IgD-negative memory B cell (primary cell): ENCODE measurements at regions not wholly inside any gene's neighbourhood (a gene's known extent, or its start where the extent isn't known, plus 50 kb on each side); places are given as distances from the start of the nearest gene placed in this dataset.
"Not testable (repeated sequence)": the region's sequence is repeated elsewhere in the genome, so short reads cannot be mapped to it uniquely, and the experiment has no call there.

Source experiments
- H3K27ac Mint-ChIP-seq, 3 donors: one replicate each; pipeline ENCODE4 v1.8.0; 2020 to 2022; ENCODE audit warnings: mild to moderate bottlenecking in 3 of 3, mixed read lengths in 3 of 3, moderate library complexity in 1 of 3
- H3K27me3 Mint-ChIP-seq: one replicate; pipeline ENCODE4 v1.8.0; 2021; ENCODE audit warnings: mixed read lengths
- H3K36me3 Mint-ChIP-seq: one replicate; pipeline ENCODE4 v1.8.0; 2020; ENCODE audit warnings: mild to moderate bottlenecking, mixed read lengths
- H3K4me1 Mint-ChIP-seq, 3 donors: one replicate each; pipeline ENCODE4 v1.8.0; 2020 to 2022; ENCODE audit warnings: mixed read lengths in 3 of 3, mild to moderate bottlenecking in 1 of 3
- H3K4me3 Mint-ChIP-seq, 4 donors: one replicate each; pipeline ENCODE4 v1.8.0; 2020 to 2022; ENCODE audit warnings: mild to moderate bottlenecking in 4 of 4, mixed read lengths in 4 of 4, moderate library complexity in 3 of 4
- H3K9me3 Mint-ChIP-seq, 3 donors: one replicate each; pipeline ENCODE4 v1.8.0; 2020 to 2021; ENCODE audit warnings: mixed read lengths in 3 of 3, mild to moderate bottlenecking in 1 of 3

- Mint-ChIP-seq H3K27me3 (peaks cover 4% of the 10 kb centered on the region), H3K9me3 (no peaks in the 10 kb centered on the region), H3K36me3 (no peaks in the 10 kb centered on the region), H3K27ac (no peak overlapping the region), H3K4me3 (no peak overlapping the region), H3K4me1 (peaks cover 0 to 7% (median 0%) of the 10 kb centered on the region in 3 donors)
Measured at GRCh38 chrX:19198473-19198872, 76.2 kb upstream of the ADGRG2 start.

- Mint-ChIP-seq H3K9me3 (no peaks in the 10 kb centered on the region), H3K4me1 (no peaks in the 10 kb centered on the region), H3K27ac (no peak overlapping the region), H3K4me3 (no peak overlapping the region), H3K36me3 (no peaks in the 10 kb centered on the region), H3K27me3 (peaks cover 4% of the 10 kb centered on the region)
Measured at GRCh38 chrX:19202171-19202570, 79.9 kb upstream of the ADGRG2 start.

- Mint-ChIP-seq H3K4me3 (no peak overlapping the region), H3K36me3 (no peaks in the 10 kb centered on the region)
Measured at GRCh38 chrX:19204636-19205035, 82.4 kb upstream of the ADGRG2 start.

GRCh38 chrX:19212037-19212436 is 89.8 kb upstream of the ADGRG2 start:
- Mint-ChIP-seq H3K4me3 (no peak overlapping the region), H3K4me1 (no peaks in the 10 kb centered on the region), H3K36me3 (no peaks in the 10 kb centered on the region), H3K27ac (no peak overlapping the region), H3K9me3 (peaks cover 0 to 4% (median 2%) of the 10 kb centered on the region in 3 donors), H3K27me3 (no peaks in the 10 kb centered on the region)

More at GRCh38 chrX:19204636-19205035, 82.4 kb upstream of the ADGRG2 start:
- H3K4me1 Mint-ChIP-seq = no peaks in the 10 kb centered on the region
- H3K9me3 Mint-ChIP-seq = no peaks in the 10 kb centered on the region
- peaks cover 2% of the 10 kb centered on the region for H3K27me3 Mint-ChIP-seq
- H3K27ac Mint-ChIP-seq = no peak overlapping the region

DNA sequence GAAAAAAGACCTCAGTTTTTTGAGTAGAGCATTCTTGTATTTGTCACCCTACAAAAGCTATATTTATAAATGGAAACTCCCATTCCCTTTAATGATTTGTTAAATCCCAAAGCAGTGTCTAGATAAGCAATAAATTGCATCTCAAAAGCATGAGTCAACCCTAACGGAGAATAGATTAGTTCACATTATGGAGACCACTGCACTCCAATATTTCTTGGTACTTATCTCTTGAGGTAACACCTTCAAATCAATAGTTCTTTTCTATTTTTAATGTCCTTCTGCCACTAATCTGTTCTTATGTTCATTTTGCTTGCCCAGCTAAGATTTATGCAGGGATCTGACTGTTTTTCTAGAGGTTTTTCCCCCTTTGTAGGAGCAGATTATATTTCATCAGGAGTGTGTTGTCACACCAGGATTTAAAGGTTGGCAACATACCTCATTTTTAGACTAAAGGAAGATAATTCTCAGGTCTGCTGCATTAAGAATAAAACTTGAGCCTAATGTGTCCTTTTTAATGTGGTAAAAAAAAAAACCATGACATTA is 91.4 kb upstream of the ADGRG2 start:
- H3K27me3 Mint-ChIP-seq = no peaks in the 10 kb centered on the region
- no peaks in the 10 kb centered on the region for H3K4me1 Mint-ChIP-seq
- H3K9me3 Mint-ChIP-seq = peaks cover 3 to 4% (median 4%) of the 10 kb centered on the region in 3 donors
- H3K36me3 Mint-ChIP-seq = no peaks in the 10 kb centered on the region
- H3K4me3 Mint-ChIP-seq = no peak overlapping the region
- no peak overlapping the region for H3K27ac Mint-ChIP-seq

DNA sequence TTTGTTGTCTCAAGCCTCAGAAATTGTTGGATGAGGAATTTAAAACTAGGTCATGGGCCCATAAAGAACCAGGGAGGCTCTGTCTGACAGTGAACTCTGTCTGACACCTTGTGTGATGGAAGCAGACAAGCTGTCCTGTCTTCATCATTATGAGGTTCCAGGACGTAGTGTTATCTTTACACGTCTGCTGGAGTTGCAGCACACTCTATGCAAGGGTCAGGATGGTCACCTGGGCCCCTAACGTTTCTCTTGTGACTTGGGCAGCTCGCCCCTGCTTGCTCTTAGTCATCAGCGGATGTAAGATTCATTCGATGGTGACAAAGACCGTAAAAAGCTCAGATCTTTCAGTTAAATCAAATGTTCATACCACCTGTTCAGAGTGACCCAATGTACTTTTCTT is 92.0 kb upstream of the ADGRG2 start:
- no peaks in the 10 kb centered on the region for H3K4me1 Mint-ChIP-seq
- H3K36me3 Mint-ChIP-seq = no peaks in the 10 kb centered on the region
- no peak overlapping the region for H3K27ac Mint-ChIP-seq
- H3K9me3 Mint-ChIP-seq = peaks cover 3 to 4% (median 4%) of the 10 kb centered on the region in 3 donors
- peak overlapping the region in 1 of 4 donors; percentile 1 for H3K4me3 Mint-ChIP-seq
- H3K27me3 Mint-ChIP-seq = no peaks in the 10 kb centered on the region

DNA sequence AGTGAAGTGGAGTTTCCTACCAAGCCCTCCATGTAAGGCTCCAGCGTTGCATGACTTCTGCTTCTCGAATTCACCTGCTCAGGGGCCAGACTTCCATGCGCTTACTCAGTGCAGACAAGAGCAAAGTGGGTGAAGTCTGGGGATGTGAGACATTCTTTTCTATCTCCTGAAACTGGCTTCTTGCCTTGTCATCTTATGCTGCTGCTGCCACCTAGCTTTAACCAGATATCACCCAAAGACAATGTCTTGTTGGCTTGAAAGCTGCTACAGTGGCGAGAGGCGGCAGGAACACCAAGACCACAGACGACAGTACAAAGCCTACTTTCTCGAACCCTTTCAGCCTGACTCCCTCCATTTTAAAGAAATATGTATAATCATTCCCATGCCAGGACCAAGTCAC is 103.6 kb upstream of the ADGRG2 start:
- H3K9me3 Mint-ChIP-seq = peaks cover 0 to 4% (median 1%) of the 10 kb centered on the region in 3 donors
- no peak overlapping the region for H3K4me3 Mint-ChIP-seq
- peaks cover 13% of the 10 kb centered on the region for H3K27me3 Mint-ChIP-seq
- H3K36me3 Mint-ChIP-seq = no peaks in the 10 kb centered on the region
- no peak overlapping the region for H3K27ac Mint-ChIP-seq
- H3K4me1 Mint-ChIP-seq = no peaks in the 10 kb centered on the region

DNA sequence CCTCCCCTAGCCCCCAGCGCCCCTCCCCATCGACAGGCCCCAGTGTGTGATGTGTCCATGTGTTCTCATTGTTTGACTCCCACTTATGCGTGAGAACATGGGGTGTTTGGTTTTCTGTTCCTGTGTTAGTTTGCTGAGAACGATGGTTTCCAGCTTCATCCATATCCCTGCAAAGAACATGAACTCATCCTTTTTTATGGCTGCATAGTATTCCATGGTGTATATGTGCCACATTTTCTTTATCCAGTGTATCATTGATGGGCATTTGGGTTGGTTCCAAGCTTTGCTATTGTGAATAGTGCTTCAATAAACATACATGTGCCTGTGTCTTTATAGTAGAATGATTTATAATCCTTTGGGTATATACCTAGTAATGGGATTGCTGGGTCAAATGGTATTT is 107.6 kb upstream of the ADGRG2 start:
- H3K36me3 Mint-ChIP-seq, H3K4me1 Mint-ChIP-seq, H3K9me3 Mint-ChIP-seq, H3K27ac Mint-ChIP-seq, H3K27me3 Mint-ChIP-seq, H3K4me3 Mint-ChIP-seq: not testable (repeated sequence)

DNA sequence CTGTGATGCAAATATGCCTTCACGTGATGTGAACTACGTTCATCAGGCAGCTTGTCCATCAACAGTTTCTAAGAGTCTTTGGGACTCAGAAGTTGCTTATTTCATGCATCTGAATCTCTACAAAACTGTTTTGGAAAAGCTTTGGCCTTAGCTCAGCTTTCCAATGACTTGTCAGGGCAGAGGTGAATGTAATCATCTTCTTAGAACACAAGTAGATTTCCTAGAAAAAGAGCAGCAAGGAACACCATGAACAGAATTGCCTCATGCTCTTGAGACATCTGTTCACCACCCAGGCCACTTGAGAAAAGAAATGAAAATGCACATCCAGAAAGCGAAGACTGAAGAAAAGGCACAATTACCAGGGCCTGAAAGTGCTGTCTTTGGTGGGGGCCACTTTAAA is 105.8 kb upstream of the PDHA1 start:
- H3K4me1 Mint-ChIP-seq = no peaks in the 10 kb centered on the region
- H3K36me3 Mint-ChIP-seq = peaks cover 3% of the 10 kb centered on the region
- no peak overlapping the region for H3K4me3 Mint-ChIP-seq
- peaks cover 3% of the 10 kb centered on the region for H3K27me3 Mint-ChIP-seq
- no peak overlapping the region for H3K27ac Mint-ChIP-seq
- H3K9me3 Mint-ChIP-seq = peaks cover 2 to 9% (median 7%) of the 10 kb centered on the region in 3 donors

DNA sequence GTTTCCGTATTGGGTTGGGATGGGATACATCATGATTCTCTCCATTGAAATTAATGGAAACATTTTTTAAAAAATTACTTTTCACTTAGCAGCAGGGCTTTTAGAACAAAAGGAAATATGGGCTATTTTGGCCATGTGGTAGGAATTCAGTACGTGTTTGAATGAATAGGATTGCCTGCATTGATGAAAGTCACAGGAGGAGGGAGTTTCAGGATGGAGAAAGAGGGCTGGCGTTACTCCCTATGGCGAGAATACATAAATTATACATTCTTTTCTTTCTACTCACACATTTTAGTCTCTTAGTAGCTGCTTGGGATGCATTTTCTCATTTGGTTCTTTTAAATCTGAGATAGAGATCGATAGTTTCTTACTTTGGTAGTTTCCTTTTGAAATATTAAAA is 100.3 kb upstream of the PDHA1 start:
- Mint-ChIP-seq H3K4me1 (no peaks in the 10 kb centered on the region), H3K36me3 (peaks cover 3% of the 10 kb centered on the region), H3K27ac (no peak overlapping the region), H3K27me3 (no peaks in the 10 kb centered on the region), H3K9me3 (peaks cover 5 to 28% (median 22%) of the 10 kb centered on the region in 3 donors), H3K4me3 (no peak overlapping the region)

DNA sequence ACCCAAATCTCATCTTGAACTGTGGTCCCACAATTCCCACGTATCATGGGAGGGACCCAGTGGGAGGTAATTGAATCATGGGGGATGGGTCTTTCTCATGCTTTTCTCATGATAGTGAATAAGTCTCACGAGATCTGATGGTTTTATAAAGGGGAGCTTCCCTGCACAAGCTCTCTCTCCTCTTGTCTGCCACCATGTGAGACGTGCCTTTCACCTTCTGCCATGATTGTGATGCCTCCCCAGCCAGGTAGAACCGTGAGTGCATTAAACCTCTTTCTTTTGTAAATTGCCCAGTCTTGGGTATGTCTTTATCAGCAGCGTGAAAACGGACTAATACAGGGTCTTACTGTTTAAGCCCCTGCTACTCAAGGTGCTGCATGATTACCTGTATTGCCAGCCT is 98.8 kb upstream of the PDHA1 start:
- not testable (repeated sequence) for H3K4me1 Mint-ChIP-seq, H3K4me3 Mint-ChIP-seq, H3K36me3 Mint-ChIP-seq, H3K27me3 Mint-ChIP-seq, H3K27ac Mint-ChIP-seq
- H3K9me3 Mint-ChIP-seq = peaks cover 9 to 33% (median 25%) of the 10 kb centered on the region in 3 donors

GRCh38 chrX:19245711-19246269 is 97.9 kb upstream of the PDHA1 start:
- Mint-ChIP-seq H3K36me3 (no peaks in the 10 kb centered on the region), H3K4me1 (no peaks in the 10 kb centered on the region), H3K27ac (no peak overlapping the region), H3K27me3 (no peaks in the 10 kb centered on the region), H3K4me3 (no peak overlapping the region), H3K9me3 (peaks cover 8 to 28% (median 21%) of the 10 kb centered on the region in 3 donors)

GRCh38 chrX:19256986-19257385 is 86.7 kb upstream of the PDHA1 start:
- Mint-ChIP-seq H3K36me3 (no peaks in the 10 kb centered on the region), H3K27ac (no peak overlapping the region), H3K4me3 (no peak overlapping the region), H3K27me3 (peaks cover 5% of the 10 kb centered on the region), H3K9me3 (no peaks in the 10 kb centered on the region), H3K4me1 (no peaks in the 10 kb centered on the region)

DNA sequence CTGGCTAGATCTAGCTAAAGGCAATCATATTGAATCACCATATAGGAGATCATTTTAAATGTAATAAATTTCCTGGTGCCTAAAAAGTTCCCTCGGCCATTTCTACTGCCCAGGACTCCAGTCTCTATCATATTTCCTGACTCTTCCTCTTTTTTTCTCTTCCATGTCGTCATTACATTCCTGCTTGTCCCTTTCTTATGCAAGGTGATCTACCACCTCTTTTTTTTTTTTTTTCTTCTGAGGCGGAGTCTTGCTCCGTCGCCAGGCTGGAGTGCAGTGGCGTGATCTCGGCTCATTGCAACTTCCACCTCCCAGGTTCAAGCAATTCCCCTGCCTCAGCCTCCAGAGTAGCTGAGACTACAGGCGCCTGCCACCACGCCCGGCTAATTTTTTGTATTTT is 82.7 kb upstream of the PDHA1 start:
- H3K4me3 Mint-ChIP-seq, H3K27ac Mint-ChIP-seq, H3K36me3 Mint-ChIP-seq, H3K27me3 Mint-ChIP-seq, H3K4me1 Mint-ChIP-seq, H3K9me3 Mint-ChIP-seq: not testable (repeated sequence)

DNA sequence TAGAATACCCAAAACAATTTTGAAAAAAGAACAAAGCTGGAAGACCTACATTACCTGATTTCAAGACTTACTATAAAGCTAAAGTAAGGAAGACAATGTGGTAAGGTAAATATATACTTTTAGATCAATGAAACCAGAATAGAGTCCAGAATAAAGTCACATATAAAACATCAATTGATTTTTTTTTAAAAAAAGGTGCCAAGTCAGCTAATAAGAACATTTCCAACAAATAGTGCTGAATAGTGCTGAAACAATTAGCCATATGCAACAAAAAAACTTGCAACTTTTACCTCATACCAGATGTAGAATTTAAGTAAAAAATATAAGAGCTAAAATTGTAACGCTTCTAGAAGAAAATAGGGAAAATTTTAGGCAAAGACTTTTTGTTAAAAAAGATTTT is 73.0 kb upstream of the PDHA1 start:
- H3K27ac Mint-ChIP-seq = no peak overlapping the region

GRCh38 chrX:19272452-19272851 is 71.3 kb upstream of the PDHA1 start:
- Mint-ChIP-seq H3K27ac (peak overlapping the region in 1 of 3 donors; percentile 9), H3K4me3 (no peak overlapping the region), H3K36me3 (peaks cover 3% of the 10 kb centered on the region), H3K27me3 (no peaks in the 10 kb centered on the region), H3K4me1 (no peaks in the 10 kb centered on the region), H3K9me3 (peaks cover 0 to 4% (median 0%) of the 10 kb centered on the region in 3 donors)

More for the DNA sequence above, 73.0 kb upstream of the PDHA1 start:
- H3K27me3 Mint-ChIP-seq = peaks cover 5% of the 10 kb centered on the region
- peaks cover 0 to 4% (median 0%) of the 10 kb centered on the region in 3 donors for H3K9me3 Mint-ChIP-seq
- H3K4me1 Mint-ChIP-seq = no peaks in the 10 kb centered on the region
- H3K36me3 Mint-ChIP-seq = no peaks in the 10 kb centered on the region
- no peak overlapping the region for H3K4me3 Mint-ChIP-seq
